ENCODE measurements at regions not wholly inside any gene's neighbourhood (a gene's known extent, or its start where the extent isn't known, plus 50 kb on each side); places are given as distances from the start of the nearest gene placed in this dataset.
"Not testable (repeated sequence)": the region's sequence is repeated elsewhere in the genome, so short reads cannot be mapped to it uniquely, and the experiment has no call there.

GRCh38 chr2:183825710-183826109, 701.5 kb downstream of the NUP35 start:
- DNase-seq = no peak

- DNase-seq = no peak
Measured at GRCh38 chr2:183829931-183830330, 705.7 kb downstream of the NUP35 start.

GRCh38 chr2:183837157-183837556, 712.9 kb downstream of the NUP35 start:
- DNase-seq = no peak

GRCh38 chr2:183838295-183838694, 714.1 kb downstream of the NUP35 start:
- DNase-seq = no peak

- no peak for DNase-seq
Measured at GRCh38 chr2:183840061-183840584, 715.9 kb downstream of the NUP35 start.

GRCh38 chr2:183849826-183850225, 725.6 kb downstream of the NUP35 start:
- DNase-seq = not testable (repeated sequence)

- DNase-seq = no peak
Measured at GRCh38 chr2:183859129-183859528, 734.9 kb downstream of the NUP35 start.

- no peak for DNase-seq
Measured at GRCh38 chr2:183866666-183867065, 731.7 kb upstream of the ZNF804A start.

- no peak for DNase-seq
Measured at GRCh38 chr2:183867206-183867605, 731.1 kb upstream of the ZNF804A start.

- no peak for DNase-seq
Measured at GRCh38 chr2:183868153-183868552, 730.2 kb upstream of the ZNF804A start.

- no peak for DNase-seq
Measured at GRCh38 chr2:183868707-183869106, 729.6 kb upstream of the ZNF804A start.

- DNase-seq = no peak
Measured at GRCh38 chr2:183872131-183872530, 726.2 kb upstream of the ZNF804A start.

- DNase-seq = no peak
Measured at GRCh38 chr2:183881978-183882377, 716.4 kb upstream of the ZNF804A start.

- DNase-seq = no peak
Measured at GRCh38 chr2:183892315-183892941, 705.9 kb upstream of the ZNF804A start.

- DNase-seq = no peak
Measured at GRCh38 chr2:183898641-183899040, 699.7 kb upstream of the ZNF804A start.

GRCh38 chr2:183901931-183902330, 696.4 kb upstream of the ZNF804A start:
- DNase-seq = no peak

- DNase-seq = no peak
Measured at GRCh38 chr2:183903026-183903425, 695.3 kb upstream of the ZNF804A start.

- DNase-seq = not testable (repeated sequence)
Measured at GRCh38 chr2:183916041-183916440, 682.3 kb upstream of the ZNF804A start.

GRCh38 chr2:183919167-183919566, 679.2 kb upstream of the ZNF804A start:
- DNase-seq = no peak

- no peak for DNase-seq
Measured at GRCh38 chr2:183919926-183920325, 678.4 kb upstream of the ZNF804A start.

GRCh38 chr2:183925281-183925680, 673.0 kb upstream of the ZNF804A start:
- DNase-seq = no peak

GRCh38 chr2:183926433-183926832, 671.9 kb upstream of the ZNF804A start:
- DNase-seq = no peak

GRCh38 chr2:183927406-183928325, 670.7 kb upstream of the ZNF804A start:
- DNase-seq = no peak

GRCh38 chr2:183935005-183935404, 663.3 kb upstream of the ZNF804A start:
- no peak for DNase-seq
